Cardiac muscle cell (in vitro differentiated cells and primary cell): ENCODE measurements at regions not wholly inside any gene's neighbourhood (a gene's known extent, or its start where the extent isn't known, plus 50 kb on each side); places are given as distances from the start of the nearest gene placed in this dataset.

Experiments used
- DNase-seq, 2 donors: peaks; one replicate each; pipeline versions ENCODE4 v3.0.0 to v3.0.0-alpha.2; 2010 to 2017; ENCODE audit warnings: low read depth in 1 of 2, low spot score in 1 of 2
- H3K27ac ChIP-seq: fragments of 200-600 bp; sonication (generic); 2 replicates; pipeline ENCODE4 v1.5.1; 2016
- H3K27me3 ChIP-seq: fragments of 200-600 bp; sonication (generic); 2 replicates; pipeline ENCODE4 v1.6.0; 2016; ENCODE audit warnings: control low read depth
- H3K36me3 ChIP-seq: fragments of 200-600 bp; sonication (generic); 2 replicates; pipeline ENCODE4 v1.5.1; 2016; ENCODE audit warnings: control low read depth
- H3K4me1 ChIP-seq: fragments of 200-600 bp; sonication (generic); 2 replicates; pipeline ENCODE4 v1.8.1; 2017; ENCODE audit warnings: low read depth, mild to moderate bottlenecking, mixed run types
- H3K4me3 ChIP-seq: fragments of 200-600 bp; sonication (generic); 2 replicates; pipeline ENCODE4 v1.5.1; 2016; ENCODE audit warnings: mild to moderate bottlenecking
- H3K9me3 ChIP-seq: fragments of 200-600 bp; sonication (generic); 2 replicates; pipeline ENCODE4 v1.5.1; 2017; ENCODE audit warnings: low read depth, mild to moderate bottlenecking, control low read depth
- CTCF ChIP-seq: IDR thresholded peaks from 2 replicates; pipeline ENCODE4 v1.5.1; 2012; ENCODE audit warnings: low read depth, mild to moderate bottlenecking, low read length

GRCh38 chr7:68381731-68382130 is 1216.5 kb upstream of the AUTS2 start:
- no peak for DNase-seq
- no peaks in the 10 kb centered on the region for H3K36me3 ChIP-seq
- H3K9me3 ChIP-seq: no peaks in the 10 kb centered on the region
- TF ChIP-seq CTCF: no peak
- no peaks in the 10 kb centered on the region for H3K4me1 ChIP-seq
- no peaks in the 10 kb centered on the region for H3K27me3 ChIP-seq
- no peak overlapping the region for H3K4me3 ChIP-seq
- no peak overlapping the region for H3K27ac ChIP-seq

- Histone ChIP-seq H3K9me3 (no peaks in the 10 kb centered on the region), H3K27me3 (no peaks in the 10 kb centered on the region), H3K4me3 (no peak overlapping the region), H3K27ac (no peak overlapping the region), H3K36me3 (no peaks in the 10 kb centered on the region), H3K4me1 (no peaks in the 10 kb centered on the region)
- no peak for TF ChIP-seq CTCF
- no peak for DNase-seq
Measured at GRCh38 chr7:68384581-68384980, 1213.7 kb upstream of the AUTS2 start.

- Histone ChIP-seq H3K36me3 (no peaks in the 10 kb centered on the region), H3K9me3 (no peaks in the 10 kb centered on the region), H3K27ac (no peak overlapping the region), H3K4me1 (no peaks in the 10 kb centered on the region), H3K27me3 (no peaks in the 10 kb centered on the region), H3K4me3 (no peak overlapping the region)
- TF ChIP-seq CTCF: no peak
- DNase-seq: no peak
Measured at GRCh38 chr7:68393051-68393450, 1205.2 kb upstream of the AUTS2 start.

- H3K27ac ChIP-seq: no peak overlapping the region
- no peak for TF ChIP-seq CTCF
- H3K9me3 ChIP-seq: no peaks in the 10 kb centered on the region
- no peaks in the 10 kb centered on the region for H3K4me1 ChIP-seq
- no peak overlapping the region for H3K4me3 ChIP-seq
- DNase-seq: no peak
- no peaks in the 10 kb centered on the region for H3K36me3 ChIP-seq
- H3K27me3 ChIP-seq: no peaks in the 10 kb centered on the region
Measured at GRCh38 chr7:68394131-68394530, 1204.1 kb upstream of the AUTS2 start.

- H3K27me3 ChIP-seq: no peaks in the 10 kb centered on the region
- no peak overlapping the region for H3K27ac ChIP-seq
- DNase-seq: no peak
- H3K4me3 ChIP-seq: no peak overlapping the region
- H3K36me3 ChIP-seq: no peaks in the 10 kb centered on the region
- TF ChIP-seq CTCF: no peak
- H3K4me1 ChIP-seq: no peaks in the 10 kb centered on the region
- H3K9me3 ChIP-seq: no peaks in the 10 kb centered on the region
Measured at GRCh38 chr7:68399991-68400590, 1198.2 kb upstream of the AUTS2 start.

GRCh38 chr7:68400783-68401182 is 1197.5 kb upstream of the AUTS2 start:
- no peak for TF ChIP-seq CTCF
- no peak for DNase-seq
- no peak overlapping the region for H3K4me3 ChIP-seq
- no peaks in the 10 kb centered on the region for H3K36me3 ChIP-seq
- no peak overlapping the region for H3K27ac ChIP-seq
- no peaks in the 10 kb centered on the region for H3K27me3 ChIP-seq
- H3K9me3 ChIP-seq: no peaks in the 10 kb centered on the region
- H3K4me1 ChIP-seq: no peaks in the 10 kb centered on the region
